GM21717 (cell line): ENCODE measurements at regions not wholly inside any gene's neighbourhood (a gene's known extent, or its start where the extent isn't known, plus 50 kb on each side); places are given as distances from the start of the nearest gene placed in this dataset.

Source experiments
- ATAC-seq: cut with Tn5 transposase; IDR thresholded peaks from one replicate; pipeline ENCODE4 v1.9.1; 2021; ENCODE audit warnings: mild to moderate bottlenecking, moderate library complexity; ENCODE audit not compliant: unreplicated experiment

DNA sequence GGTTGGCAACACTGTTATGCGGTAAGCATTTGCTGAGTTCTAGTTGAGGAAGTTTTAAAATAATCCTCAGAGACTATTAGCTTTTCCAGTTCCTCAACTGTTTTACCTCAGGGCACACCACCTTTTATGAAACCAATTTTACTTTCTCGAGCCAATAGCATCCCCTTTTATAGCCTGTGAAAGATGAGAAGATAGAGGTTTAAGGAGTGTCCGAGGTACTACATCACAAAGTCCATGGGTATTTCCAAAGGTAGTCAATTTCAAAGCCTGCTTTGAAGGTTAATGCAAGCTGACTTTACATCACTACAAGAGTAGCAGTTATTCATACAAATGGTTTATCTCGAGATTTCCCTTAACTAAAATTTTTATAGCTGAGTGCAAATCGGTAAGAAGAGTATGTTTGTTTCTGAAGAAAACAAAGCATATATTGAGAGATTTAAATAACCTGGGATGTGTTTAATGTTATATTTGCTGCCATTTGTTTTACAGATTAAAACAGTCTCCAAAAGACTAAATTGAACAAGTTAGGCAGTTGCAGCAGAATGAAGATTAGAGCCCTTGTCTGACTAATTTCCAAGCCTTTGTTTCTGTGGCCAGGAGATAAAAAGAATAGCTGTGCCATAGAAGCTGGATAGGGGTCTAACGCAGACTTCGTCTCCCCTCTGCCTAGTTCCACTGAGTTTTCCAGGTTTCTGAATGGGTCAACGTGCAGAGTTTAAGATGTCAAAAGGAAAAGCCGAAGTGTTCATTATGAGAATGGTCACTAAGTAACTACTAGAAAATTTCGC, 74.7 kb upstream of the TRPC4 start:
- no peak for ATAC-seq

DNA sequence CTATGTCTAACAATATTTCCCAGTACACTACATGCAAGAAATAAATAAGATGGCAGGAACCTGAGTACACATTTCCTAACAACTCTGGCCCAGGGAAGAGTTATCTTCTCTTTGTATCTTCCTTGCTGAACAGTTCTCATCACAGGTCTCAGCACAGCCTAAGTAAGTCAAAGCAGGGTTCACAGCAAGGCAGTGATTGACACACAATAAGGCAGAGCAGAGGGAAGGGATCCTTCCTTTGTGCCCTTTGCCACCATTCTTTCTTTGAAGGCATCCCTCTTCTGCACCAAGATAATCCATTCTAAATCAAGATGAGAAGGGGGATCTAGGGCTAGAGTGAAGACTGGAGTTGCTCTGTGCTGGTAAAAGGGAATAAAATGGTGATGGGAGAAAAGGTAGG, 73.4 kb upstream of the TRPC4 start:
- no peak for ATAC-seq

DNA sequence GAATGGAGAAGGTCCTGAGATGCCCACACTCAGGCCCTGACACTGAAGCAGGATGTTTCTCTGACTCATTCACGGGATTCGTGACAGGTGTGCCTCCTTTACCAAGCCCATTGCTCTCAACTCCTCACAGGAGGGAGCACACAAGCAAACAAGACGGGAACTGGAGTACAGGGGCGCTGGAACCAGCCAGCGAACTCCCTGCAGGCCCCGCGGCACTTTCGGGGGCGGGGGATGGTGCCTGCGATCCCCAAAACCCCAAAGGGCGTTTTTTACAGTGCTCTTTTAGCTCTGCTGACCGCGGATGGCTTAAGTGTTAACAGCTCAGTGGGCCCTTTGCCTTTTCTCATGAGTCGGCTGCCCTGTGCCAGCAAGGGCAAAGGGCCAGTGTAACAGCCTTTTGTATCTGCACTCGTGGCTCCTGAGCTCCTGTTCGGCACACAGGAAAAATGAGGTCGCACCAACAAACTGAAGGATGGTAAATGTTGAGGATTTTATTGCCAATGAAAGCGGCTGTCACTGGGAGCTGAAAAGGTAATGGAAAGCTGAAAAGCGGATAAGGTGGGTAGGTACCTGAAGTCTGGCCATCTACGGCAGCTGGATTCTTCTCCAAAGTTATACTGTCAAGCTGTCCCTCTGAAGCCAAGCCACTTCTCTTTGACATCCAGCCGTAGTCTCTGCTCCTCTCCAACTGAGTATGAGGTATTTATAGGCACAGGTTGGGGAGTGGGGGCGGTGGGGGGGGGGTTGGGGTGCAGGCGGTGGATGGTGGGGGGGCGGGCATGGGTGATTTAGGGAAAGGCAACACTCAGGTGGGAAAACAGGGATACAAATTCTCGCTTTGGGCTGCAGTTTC, 65.0 kb upstream of the TRPC4 start:
- no peak for ATAC-seq

DNA sequence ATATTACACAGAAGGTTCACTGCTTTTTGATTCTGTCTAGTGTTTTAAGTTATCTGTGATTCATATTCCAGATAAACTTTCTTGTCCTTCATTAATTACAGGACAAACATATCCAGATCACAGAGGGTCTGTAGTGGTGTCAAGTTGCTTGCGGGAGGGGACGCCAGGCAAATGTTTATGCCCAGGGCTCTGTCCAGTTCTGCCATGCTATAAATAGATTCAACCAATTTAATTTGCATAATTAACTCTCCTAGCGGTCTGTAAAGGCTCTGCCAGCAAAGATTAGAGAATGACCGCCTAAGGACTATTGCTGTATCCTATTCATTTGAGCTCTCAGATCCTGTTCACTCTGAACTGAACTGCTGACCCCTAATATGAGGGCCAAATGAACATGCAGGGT, 59.7 kb upstream of the TRPC4 start:
- ATAC-seq, result no peak

DNA sequence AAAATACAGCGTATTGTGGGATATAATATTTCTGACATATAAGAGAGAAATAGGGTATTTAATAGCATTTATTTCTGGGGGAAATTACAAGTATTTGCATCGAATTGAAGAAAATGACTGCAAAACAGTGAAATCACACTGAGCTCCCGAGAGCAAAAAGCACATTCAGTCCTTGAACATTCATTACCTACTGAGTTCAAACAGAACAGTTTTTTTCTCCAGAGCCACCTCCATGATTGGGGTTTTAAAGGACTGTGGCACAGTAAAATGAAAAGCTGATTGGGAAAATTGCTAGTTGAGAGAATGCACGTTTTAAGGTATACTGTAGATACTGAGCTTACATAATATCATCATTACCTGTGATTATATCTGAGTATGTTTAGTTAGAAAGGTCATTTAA, 58.0 kb upstream of the TRPC4 start:
- ATAC-seq, result no peak

DNA sequence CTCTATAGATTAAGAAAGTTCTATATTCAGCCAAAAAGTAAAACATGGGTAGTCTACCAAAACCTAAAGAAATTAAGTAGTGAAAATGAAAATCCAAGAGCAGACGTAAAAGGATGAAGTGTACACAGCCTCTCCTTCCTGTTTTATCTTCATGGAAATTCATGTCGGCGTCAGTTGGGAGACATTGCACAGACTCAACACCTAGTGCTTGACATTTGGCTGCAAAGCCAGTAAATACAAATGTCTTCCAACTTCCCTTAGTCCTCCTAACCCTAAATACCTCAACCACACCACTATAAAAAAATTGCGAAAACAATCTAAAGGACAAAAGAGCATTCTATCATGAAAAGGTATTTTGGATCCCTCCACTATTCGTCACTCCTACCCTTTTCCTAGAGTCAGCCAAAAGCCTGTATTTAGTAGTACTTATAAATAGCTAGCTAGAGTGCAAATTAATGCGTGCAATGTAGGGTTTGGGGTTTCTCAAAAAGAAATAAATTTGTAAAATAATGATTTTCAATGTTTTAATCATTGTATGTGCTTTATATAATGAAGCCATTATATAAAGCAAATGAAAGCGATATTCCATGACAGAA, 56.4 kb upstream of the TRPC4 start:
- no peak for ATAC-seq

DNA sequence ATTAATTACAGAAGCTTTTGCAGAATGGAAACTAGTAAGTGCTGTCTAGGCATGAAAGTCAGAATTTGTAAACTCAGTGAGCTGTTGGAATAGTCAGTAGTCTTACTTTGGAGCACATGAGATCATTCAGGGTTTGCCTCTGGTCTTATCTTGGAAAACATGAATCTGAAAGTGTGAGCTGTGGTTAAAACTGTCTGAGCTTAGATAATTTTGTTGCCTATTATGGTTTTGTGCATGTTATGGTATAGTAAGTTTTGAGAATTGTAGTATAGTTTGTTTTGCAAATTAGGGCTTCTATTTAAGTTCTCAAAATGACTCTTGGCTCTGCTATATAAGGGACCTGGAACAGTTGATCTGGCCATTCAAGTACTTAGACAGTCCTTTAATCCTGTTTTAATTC, 53.7 kb upstream of the TRPC4 start:
- peak; percentile 52 for ATAC-seq

DNA sequence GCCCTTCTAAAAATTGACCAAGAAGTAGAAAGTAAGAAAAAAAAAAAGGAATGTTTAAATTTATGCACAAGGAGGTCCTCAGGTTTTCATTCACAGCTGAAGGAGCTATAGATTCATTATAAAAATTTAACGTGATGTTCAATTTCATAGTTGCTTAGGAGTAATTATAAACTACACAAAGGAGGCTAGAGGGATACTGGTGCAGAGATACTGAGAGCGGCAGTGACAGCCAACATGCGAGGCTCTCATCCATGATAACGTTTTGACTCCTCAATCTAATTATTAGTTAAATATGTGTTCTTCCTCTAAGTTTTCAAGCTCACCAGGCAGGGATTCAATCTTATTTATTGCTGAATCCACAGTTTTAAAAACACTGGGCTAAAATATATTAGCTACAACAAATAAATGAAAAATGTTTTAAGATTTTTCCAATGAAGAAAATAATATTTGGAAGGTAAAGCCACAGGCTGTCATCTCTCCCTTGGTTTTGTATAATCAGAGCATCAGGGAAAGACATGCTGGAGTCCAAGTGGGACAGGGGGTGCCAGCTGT, 49.8 kb upstream of the TRPC4 start:
- no peak for ATAC-seq
